PC-3 (cell line): ENCODE measurements at regions not wholly inside any gene's neighbourhood (a gene's known extent, or its start where the extent isn't known, plus 50 kb on each side); places are given as distances from the start of the nearest gene placed in this dataset.

Experiments
- ATAC-seq: fragments of 200-7000 bp; cut with Tn5 transposase; 2 replicates; pipeline ENCODE4 v1.9.1; 2020; ENCODE audit warnings: mild to moderate bottlenecking, moderate library complexity
- BruUV-seq: library from RNA; stranded (reverse); fragments of 400-500 nt; replicated peaks from 2 replicates; lab custom pipeline; 2021; lab: Mats Ljungman, UMichigan
- CTCF ChIA-PET: fragments of 300-600 bp; sonication (Branson Sonifier 250); formaldehyde crosslinking; loops from one replicate; lab custom pipeline; 2022; ENCODE audit warnings: antibody characterized with exemption; lab: Charles Lee
- POLR2A ChIA-PET: fragments of 300-600 bp; sonication (Branson Sonifier 250); formaldehyde crosslinking; loops from one replicate; lab custom pipeline; 2022; ENCODE audit warnings: antibody characterized with exemption; ENCODE audit not compliant: unreplicated experiment; lab: Charles Lee
- DNase-seq: peaks from one replicate; pipeline ENCODE4 v3.0.0-alpha.2; 2015
- H2AFZ ChIP-seq: fragments of 300-600 bp; sonication (generic); 2 replicates; pipeline ENCODE4 v1.6.0; 2016; ENCODE audit warnings: antibody characterized with exemption, low read length
- H3F3A ChIP-seq: fragments of 300-600 bp; sonication (generic); one replicate; pipeline ENCODE4 v1.6.0; 2017; ENCODE audit warnings: antibody characterized with exemption, low read length, control low read depth, mild to moderate bottlenecking; ENCODE audit not compliant: unreplicated experiment
- H3K27ac ChIP-seq: fragments of 300-600 bp; sonication (generic); 2 replicates; pipeline ENCODE4 v1.5.1; 2016; ENCODE audit warnings: mild to moderate bottlenecking, low read length
- H3K27me3 ChIP-seq: fragments of 300-600 bp; sonication (generic); 2 replicates; pipeline ENCODE4 v1.6.1; 2016; ENCODE audit warnings: low read length, mixed read lengths
- H3K36me3 ChIP-seq: fragments of 300-600 bp; sonication (generic); 2 replicates; pipeline ENCODE4 v1.6.1; 2016; ENCODE audit warnings: low read depth, mixed run types, low read length, mixed read lengths
- H3K4me1 ChIP-seq: fragments of 300-600 bp; sonication (generic); 2 replicates; pipeline ENCODE4 v1.5.1; 2016; ENCODE audit warnings: low read length; ENCODE audit not compliant: insufficient read depth
- H3K4me2 ChIP-seq: fragments of 300-600 bp; sonication (generic); 2 replicates; pipeline ENCODE4 v1.6.0; 2016; ENCODE audit warnings: low read length
- H3K4me3 ChIP-seq: fragments of 300-600 bp; sonication (generic); 2 replicates; pipeline ENCODE4 v1.5.1; 2016; ENCODE audit warnings: mild to moderate bottlenecking, low read length, mixed read lengths
- H3K79me2 ChIP-seq: fragments of 300-600 bp; sonication (generic); 2 replicates; pipeline ENCODE4 v1.6.1; 2017; ENCODE audit warnings: low read length, mixed read lengths
- H3K9ac ChIP-seq: fragments of 300-600 bp; sonication (generic); 2 replicates; pipeline ENCODE4 v1.6.0; 2016; ENCODE audit warnings: mild to moderate bottlenecking, low read length
- H3K9me2 ChIP-seq: fragments of 300-600 bp; sonication (generic); replicated peaks from 2 replicates; pipeline ENCODE4 v1.6.1; 2016; ENCODE audit warnings: mixed run types, low read length, mixed read lengths
- H3K9me3 ChIP-seq: fragments of 300-600 bp; sonication (generic); 2 replicates; pipeline ENCODE4 v1.6.1; 2016; ENCODE audit warnings: low read length, mixed read lengths
- H4K20me1 ChIP-seq: fragments of 300-600 bp; sonication (generic); 2 replicates; pipeline ENCODE4 v1.6.1; 2016; ENCODE audit warnings: low read length, mixed read lengths
- CTCF ChIP-seq: fragments of 300-600 bp; sonication (generic); conservative IDR thresholded peaks from 2 replicates; pipeline ENCODE4 v1.5.1; 2017; ENCODE audit warnings: antibody characterized with exemption, low read depth, mild to moderate bottlenecking, low read length
- EZH2 ChIP-seq: fragments of 300-600 bp; sonication (generic); IDR thresholded peaks from one replicate; pipeline ENCODE4 v1.6.1; 2017; ENCODE audit warnings: antibody characterized with exemption, mild to moderate bottlenecking, low read length; ENCODE audit not compliant: unreplicated experiment
- EZH2phosphoT487 ChIP-seq: fragments of 300-600 bp; sonication (generic); IDR thresholded peaks from 2 replicates; pipeline ENCODE4 v1.6.1; 2018; ENCODE audit warnings: mild to moderate bottlenecking, antibody characterized with exemption, low read length, borderline replicate concordance
- intact Hi-C: fragments of 100-400 bp; cut with micrococcal nuclease; formaldehyde crosslinking; loops from 2 replicates; pipeline ENCODE4 v1.9.0; 2023

- CTCF ChIA-PET = interaction anchor here (0.6 kb wide), 1 partner anchor 131 kb away, joined by 4 read pairs; no protein-coding TSS in a partner anchor
- Histone ChIP-seq H4K20me1 (no peaks in the 10 kb centered on the region), H3K9me3 (no peaks in the 10 kb centered on the region), H3K4me1 (peaks cover 34% of the 10 kb centered on the region), H3K4me2 (no peak overlapping the region), H3K36me3 (no peaks in the 10 kb centered on the region), H3K79me2 (no peaks in the 10 kb centered on the region), H2AFZ (no peak overlapping the region), H3K9me2 (no peaks in the 10 kb centered on the region), H3F3A (peaks cover 9% of the 10 kb centered on the region), H3K9ac (no peak overlapping the region), H3K27ac (no peak overlapping the region), H3K27me3 (no peaks in the 10 kb centered on the region), H3K4me3 (no peak overlapping the region)
- ATAC-seq = no peak
- TF ChIP-seq CTCF (no peak), EZH2 (no peak), EZH2phosphoT487 (no peak)
- BruUV-seq = no TSS peak
- POLR2A ChIA-PET = no interaction called here
- intact Hi-C loops = no loop called here
- DNase-seq = no peak
These were observed 65.0 kb upstream of the ZBED5 start for GRCh38 chr11:10922892-10923291.

- Histone ChIP-seq H4K20me1 (no peaks in the 10 kb centered on the region), H3K4me3 (no peak overlapping the region), H3K9me3 (no peaks in the 10 kb centered on the region), H2AFZ (no peak overlapping the region), H3K27me3 (no peaks in the 10 kb centered on the region), H3K36me3 (no peaks in the 10 kb centered on the region), H3K4me2 (no peak overlapping the region), H3F3A (no peaks in the 10 kb centered on the region), H3K79me2 (no peaks in the 10 kb centered on the region), H3K9ac (no peak overlapping the region), H3K4me1 (peaks cover 14% of the 10 kb centered on the region), H3K9me2 (no peaks in the 10 kb centered on the region), H3K27ac (no peak overlapping the region)
- ChIA-PET CTCF (no interaction called here), POLR2A (no interaction called here)
- no peak for DNase-seq
- BruUV-seq = no TSS peak
- ATAC-seq = no peak
- no peak for TF ChIP-seq CTCF
- no peak for TF ChIP-seq EZH2
- no peak for TF ChIP-seq EZH2phosphoT487
- intact Hi-C loops = no loop called here
These were observed 63.0 kb upstream of the ZBED5 start for GRCh38 chr11:10920875-10921274.

- ChIA-PET CTCF (no interaction called here), POLR2A (no interaction called here)
- no peak overlapping the region for H3K4me3 ChIP-seq
- TF ChIP-seq EZH2 (no peak), CTCF (no peak), EZH2phosphoT487 (no peak)
- no peaks in the 10 kb centered on the region for H3K9me3 ChIP-seq
- no peak overlapping the region for H3K27ac ChIP-seq
- no TSS peak for BruUV-seq
- intact Hi-C loops = no loop called here
- no peaks in the 10 kb centered on the region for H3K9me2 ChIP-seq
- H3K36me3 ChIP-seq = no peaks in the 10 kb centered on the region
- H3F3A ChIP-seq = no peaks in the 10 kb centered on the region
- no peak overlapping the region for H3K9ac ChIP-seq
- ATAC-seq = no peak
- H3K79me2 ChIP-seq = no peaks in the 10 kb centered on the region
- no peak overlapping the region for H2AFZ ChIP-seq
- no peak overlapping the region for H3K4me2 ChIP-seq
- no peaks in the 10 kb centered on the region for H3K27me3 ChIP-seq
- no peaks in the 10 kb centered on the region for H4K20me1 ChIP-seq
- peaks cover 7% of the 10 kb centered on the region for H3K4me1 ChIP-seq
- DNase-seq = no peak
These were observed 62.4 kb upstream of the ZBED5 start for GRCh38 chr11:10920205-10920604.
